Islet precursor cell (in vitro differentiated cells): ENCODE measurements at regions not wholly inside any gene's neighbourhood (a gene's known extent, or its start where the extent isn't known, plus 50 kb on each side); places are given as distances from the start of the nearest gene placed in this dataset.

Source experiments
- DNase-seq: peaks from one replicate; pipeline ENCODE4 v3.0.0-alpha.2; 2018

GRCh38 chr14:65360144-65360784 is 52.3 kb upstream of the FUT8 start:
- DNase-seq, result no peak

GRCh38 chr14:65361920-65362319 is 50.6 kb upstream of the FUT8 start:
- no peak for DNase-seq
